HUES48 (cell line): ENCODE measurements at regions not wholly inside any gene's neighbourhood (a gene's known extent, or its start where the extent isn't known, plus 50 kb on each side); places are given as distances from the start of the nearest gene placed in this dataset.

ENCODE experiments used
- H3K27ac ChIP-seq: one replicate; pipeline ENCODE4 v1.7.0; 2013; ENCODE audit warnings: low read depth, low read length, inconsistent platforms
- H3K27me3 ChIP-seq: 2 replicates; pipeline ENCODE4 v1.6.1; 2013; ENCODE audit warnings: mild to moderate bottlenecking, low read length; ENCODE audit not compliant: control insufficient read depth, insufficient read depth
- H3K36me3 ChIP-seq: 2 replicates; pipeline ENCODE4 v1.6.1; 2013; ENCODE audit warnings: low read length; ENCODE audit not compliant: control insufficient read depth, insufficient read depth
- H3K4me1 ChIP-seq: 2 replicates; pipeline ENCODE4 v1.6.1; 2013; ENCODE audit warnings: mild to moderate bottlenecking, low read length; ENCODE audit not compliant: control insufficient read depth, insufficient read depth
- H3K4me3 ChIP-seq: 2 replicates; pipeline ENCODE4 v1.5.1; 2013; ENCODE audit warnings: mild to moderate bottlenecking, low read depth, low read length
- H3K9ac ChIP-seq: 2 replicates; pipeline ENCODE4 v1.6.1; 2013; ENCODE audit warnings: mild to moderate bottlenecking, low read depth, low read length, moderate library complexity
- H3K9me3 ChIP-seq: 2 replicates; pipeline ENCODE4 v1.6.1; 2013; ENCODE audit warnings: low read length; ENCODE audit not compliant: control insufficient read depth, insufficient read depth

GRCh38 chr5:51449026-51449425 lies 65.8 kb downstream of the ISL1 start:
- Histone ChIP-seq H3K4me1 (peaks cover 15% of the 10 kb centered on the region), H3K4me3 (no peak overlapping the region), H3K27ac (no peak overlapping the region), H3K36me3 (no peaks in the 10 kb centered on the region), H3K9me3 (no peaks in the 10 kb centered on the region), H3K27me3 (no peaks in the 10 kb centered on the region), H3K9ac (no peak overlapping the region)

GRCh38 chr5:51452562-51452961 lies 69.3 kb downstream of the ISL1 start:
- Histone ChIP-seq H3K9me3 (no peaks in the 10 kb centered on the region), H3K36me3 (no peaks in the 10 kb centered on the region), H3K9ac (no peak overlapping the region), H3K4me1 (peaks cover 9% of the 10 kb centered on the region), H3K4me3 (no peak overlapping the region), H3K27me3 (no peaks in the 10 kb centered on the region), H3K27ac (no peak overlapping the region)

- peak overlapping the region; percentile 10; the same call in 1 of the 2 replicates for H3K4me3 ChIP-seq
- H3K27me3 ChIP-seq, result no peaks in the 10 kb centered on the region
- peak overlapping the region; percentile 17; the same call in 1 of the 2 replicates for H3K9ac ChIP-seq
- H3K27ac ChIP-seq, result no peak overlapping the region
- H3K9me3 ChIP-seq, result no peaks in the 10 kb centered on the region
- peaks cover 12% of the 10 kb centered on the region for H3K4me1 ChIP-seq
- H3K36me3 ChIP-seq, result no peaks in the 10 kb centered on the region
These were observed 81.9 kb downstream of the ISL1 start for GRCh38 chr5:51465165-51465564.

DNA sequence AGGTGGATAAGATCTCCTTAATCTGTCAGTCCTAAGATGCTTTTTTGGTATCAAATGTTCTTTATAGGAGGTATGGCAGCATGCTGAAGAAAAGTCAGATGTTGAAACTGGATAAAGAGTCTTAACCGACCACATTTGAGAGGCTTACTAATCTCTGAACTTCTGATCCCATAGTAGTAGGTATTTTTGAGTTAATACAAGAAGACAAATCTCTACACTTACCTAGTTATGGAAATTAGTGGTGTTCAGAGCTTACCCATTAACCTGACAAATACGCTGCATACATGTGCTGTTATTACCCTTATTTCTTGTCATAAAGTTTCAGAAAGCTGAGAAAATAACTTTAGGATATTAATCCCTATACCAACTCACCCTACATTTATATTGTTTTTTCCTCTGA lies 83.0 kb downstream of the ISL1 start:
- H3K4me3 ChIP-seq, result no peak overlapping the region
- H3K9me3 ChIP-seq, result no peaks in the 10 kb centered on the region
- H3K9ac ChIP-seq, result no peak overlapping the region
- H3K27ac ChIP-seq, result no peak overlapping the region
- H3K36me3 ChIP-seq, result no peaks in the 10 kb centered on the region
- no peaks in the 10 kb centered on the region for H3K27me3 ChIP-seq
- H3K4me1 ChIP-seq, result peaks cover 12% of the 10 kb centered on the region

GRCh38 chr5:51468196-51468595 lies 84.9 kb downstream of the ISL1 start:
- no peak overlapping the region for H3K27ac ChIP-seq
- H3K4me1 ChIP-seq, result peaks cover 12% of the 10 kb centered on the region
- no peak overlapping the region for H3K9ac ChIP-seq

GRCh38 chr5:51471630-51472029 lies 88.4 kb downstream of the ISL1 start:
- H3K27ac ChIP-seq, result no peak overlapping the region
- no peaks in the 10 kb centered on the region for H3K27me3 ChIP-seq
- H3K4me1 ChIP-seq, result no peaks in the 10 kb centered on the region
- H3K9me3 ChIP-seq, result no peaks in the 10 kb centered on the region
- H3K36me3 ChIP-seq, result no peaks in the 10 kb centered on the region
- H3K4me3 ChIP-seq, result no peak overlapping the region
- H3K9ac ChIP-seq, result no peak overlapping the region

More at GRCh38 chr5:51468196-51468595, 84.9 kb downstream of the ISL1 start:
- Histone ChIP-seq H3K4me3 (no peak overlapping the region), H3K9me3 (no peaks in the 10 kb centered on the region), H3K36me3 (no peaks in the 10 kb centered on the region), H3K27me3 (no peaks in the 10 kb centered on the region)

- H3K36me3 ChIP-seq, result no peaks in the 10 kb centered on the region
- H3K27ac ChIP-seq, result no peak overlapping the region
- no peaks in the 10 kb centered on the region for H3K4me1 ChIP-seq
- no peaks in the 10 kb centered on the region for H3K9me3 ChIP-seq
- no peaks in the 10 kb centered on the region for H3K27me3 ChIP-seq
- H3K9ac ChIP-seq, result no peak overlapping the region
- no peak overlapping the region for H3K4me3 ChIP-seq
These were observed 89.2 kb downstream of the ISL1 start for GRCh38 chr5:51472472-51472871.

- H3K27ac ChIP-seq, result no peak overlapping the region
- H3K4me1 ChIP-seq, result no peaks in the 10 kb centered on the region
- no peaks in the 10 kb centered on the region for H3K36me3 ChIP-seq
- no peak overlapping the region for H3K9ac ChIP-seq
- no peaks in the 10 kb centered on the region for H3K9me3 ChIP-seq
- no peaks in the 10 kb centered on the region for H3K27me3 ChIP-seq
- no peak overlapping the region for H3K4me3 ChIP-seq
These were observed 92.4 kb downstream of the ISL1 start for GRCh38 chr5:51475628-51476027.

DNA sequence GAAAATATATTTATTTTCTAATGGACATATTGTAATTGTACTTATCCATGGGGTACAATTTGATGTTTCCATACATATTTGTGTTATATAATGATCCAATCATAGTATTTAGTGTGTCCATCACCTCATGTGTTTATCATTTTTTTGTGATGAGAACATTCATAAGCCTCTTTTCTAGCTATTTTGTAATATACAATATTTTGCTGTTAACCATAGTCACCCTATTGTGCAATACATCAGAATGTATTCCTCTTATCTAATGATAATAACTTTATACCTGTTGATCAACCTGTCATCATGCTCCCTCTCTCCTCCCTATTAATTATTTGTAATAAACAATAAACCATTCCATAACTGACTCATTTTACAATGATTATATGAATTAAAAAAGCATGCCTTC lies 93.2 kb downstream of the ISL1 start:
- no peaks in the 10 kb centered on the region for H3K36me3 ChIP-seq
- no peak overlapping the region for H3K27ac ChIP-seq
- H3K27me3 ChIP-seq, result no peaks in the 10 kb centered on the region
- no peaks in the 10 kb centered on the region for H3K4me1 ChIP-seq
- no peak overlapping the region for H3K9ac ChIP-seq
- H3K4me3 ChIP-seq, result no peak overlapping the region
- no peaks in the 10 kb centered on the region for H3K9me3 ChIP-seq

DNA sequence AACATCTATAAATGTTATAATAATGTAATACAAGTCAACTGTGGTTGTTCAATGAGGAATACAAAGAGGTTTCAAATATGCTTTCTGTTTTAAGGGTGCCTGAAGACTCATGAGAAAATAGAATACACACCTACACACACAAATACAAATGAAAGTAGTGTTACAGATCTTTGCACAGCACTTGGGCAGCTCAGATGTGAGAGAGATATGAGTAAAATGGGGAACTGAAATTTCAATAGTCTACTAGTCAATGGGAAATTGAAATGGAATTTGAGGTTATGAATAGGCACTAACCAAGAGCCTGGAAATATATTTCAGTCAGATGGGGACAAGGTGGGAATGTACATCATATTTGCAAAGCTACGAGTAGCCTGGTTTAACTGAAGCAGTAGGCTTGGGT lies 96.6 kb downstream of the ISL1 start:
- Histone ChIP-seq H3K4me3 (no peak overlapping the region), H3K9me3 (no peaks in the 10 kb centered on the region), H3K27me3 (no peaks in the 10 kb centered on the region), H3K9ac (no peak overlapping the region), H3K27ac (no peak overlapping the region), H3K36me3 (no peaks in the 10 kb centered on the region), H3K4me1 (no peaks in the 10 kb centered on the region)

DNA sequence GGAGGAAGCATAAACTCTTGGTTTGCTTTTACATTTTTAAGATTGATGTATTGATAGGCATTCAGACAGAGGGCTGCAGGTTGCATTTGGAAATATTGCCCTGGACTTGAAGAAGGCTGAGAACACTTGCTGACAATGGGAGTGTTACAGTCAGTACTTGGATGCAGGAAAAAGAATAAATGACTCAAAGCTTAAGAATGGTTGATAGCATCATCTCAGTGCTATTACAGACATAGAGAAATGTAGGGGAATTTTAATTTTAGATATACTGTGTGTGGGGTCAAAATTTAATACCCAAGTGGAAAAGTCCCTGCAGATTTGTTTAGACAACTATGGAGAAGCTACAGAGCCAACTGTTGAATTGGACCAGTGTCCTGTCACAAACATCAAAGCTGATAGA lies 101.1 kb downstream of the ISL1 start:
- Histone ChIP-seq H3K27me3 (no peaks in the 10 kb centered on the region), H3K9me3 (no peaks in the 10 kb centered on the region), H3K4me1 (no peaks in the 10 kb centered on the region), H3K27ac (no peak overlapping the region), H3K36me3 (no peaks in the 10 kb centered on the region), H3K4me3 (no peak overlapping the region), H3K9ac (no peak overlapping the region)

DNA sequence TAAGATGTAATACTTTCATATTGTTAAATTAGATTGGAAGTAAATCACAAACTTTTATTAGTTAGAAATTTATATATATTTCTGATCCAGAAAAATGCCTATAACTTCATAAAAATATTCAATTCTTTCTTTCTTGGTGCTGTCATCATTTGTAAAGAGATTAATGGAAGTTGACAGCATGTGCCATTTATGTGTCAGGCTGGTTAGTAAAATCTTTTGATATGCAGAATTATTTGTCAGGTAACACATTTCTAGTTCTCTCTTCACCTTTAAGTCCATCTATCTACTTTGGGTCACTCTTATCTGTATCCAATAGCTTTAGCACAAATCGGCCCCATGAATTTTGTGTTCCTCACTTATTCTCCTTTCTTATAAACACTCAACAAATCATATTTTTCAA lies 102.9 kb downstream of the ISL1 start:
- Histone ChIP-seq H3K9me3 (no peaks in the 10 kb centered on the region), H3K27ac (no peak overlapping the region), H3K36me3 (no peaks in the 10 kb centered on the region), H3K27me3 (no peaks in the 10 kb centered on the region), H3K4me1 (no peaks in the 10 kb centered on the region), H3K4me3 (no peak overlapping the region), H3K9ac (no peak overlapping the region)
